GM19023 (cell line): ENCODE measurements at regions not wholly inside any gene's neighbourhood (a gene's known extent, or its start where the extent isn't known, plus 50 kb on each side); places are given as distances from the start of the nearest gene placed in this dataset.
"Not testable (repeated sequence)": the region's sequence is repeated elsewhere in the genome, so short reads cannot be mapped to it uniquely, and the experiment has no call there.

Source experiments
- ATAC-seq: cut with Tn5 transposase; IDR thresholded peaks from one replicate; pipeline ENCODE4 v1.9.1; 2021; ENCODE audit warnings: mild to moderate bottlenecking, moderate library complexity; ENCODE audit not compliant: unreplicated experiment

DNA sequence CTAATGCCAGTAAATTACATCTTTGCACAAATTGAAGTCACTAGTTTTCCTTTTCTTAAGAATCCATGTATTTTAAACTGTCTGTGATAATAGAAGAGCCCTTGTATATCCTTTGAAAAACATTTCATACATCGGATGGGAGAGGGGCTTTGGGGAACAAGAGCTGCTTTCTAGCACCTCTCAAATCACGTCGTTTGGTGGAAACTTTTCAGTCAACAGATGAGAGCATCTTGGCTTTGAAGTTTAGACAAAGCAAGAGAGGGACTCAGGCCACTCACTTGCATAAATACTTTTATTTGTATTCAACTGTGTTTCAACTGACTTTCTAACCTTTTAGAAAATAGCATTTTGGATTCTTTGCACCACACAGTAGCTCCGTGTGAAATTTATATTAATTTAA lies 502.3 kb upstream of the IMPG1 start:
- ATAC-seq = no peak

DNA sequence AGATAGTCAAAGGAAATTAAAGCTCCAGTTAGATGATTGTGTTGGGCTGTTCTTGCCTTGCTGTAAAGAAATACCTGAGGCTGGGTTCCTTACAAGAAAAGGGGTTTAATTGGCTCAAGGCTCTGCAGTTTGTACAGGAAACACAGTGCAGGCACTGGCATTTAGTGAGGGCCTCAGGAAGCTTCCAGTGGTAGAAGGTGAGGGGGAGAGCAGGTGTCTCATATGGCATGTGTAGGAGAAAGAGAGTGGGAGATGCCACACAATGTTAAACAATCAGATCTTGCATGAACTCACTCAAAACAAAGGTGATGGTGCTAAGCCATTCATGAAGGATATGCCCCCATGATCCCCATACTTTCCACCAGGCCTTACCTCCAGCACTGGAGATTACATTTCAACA lies 493.5 kb upstream of the IMPG1 start:
- ATAC-seq = no peak

DNA sequence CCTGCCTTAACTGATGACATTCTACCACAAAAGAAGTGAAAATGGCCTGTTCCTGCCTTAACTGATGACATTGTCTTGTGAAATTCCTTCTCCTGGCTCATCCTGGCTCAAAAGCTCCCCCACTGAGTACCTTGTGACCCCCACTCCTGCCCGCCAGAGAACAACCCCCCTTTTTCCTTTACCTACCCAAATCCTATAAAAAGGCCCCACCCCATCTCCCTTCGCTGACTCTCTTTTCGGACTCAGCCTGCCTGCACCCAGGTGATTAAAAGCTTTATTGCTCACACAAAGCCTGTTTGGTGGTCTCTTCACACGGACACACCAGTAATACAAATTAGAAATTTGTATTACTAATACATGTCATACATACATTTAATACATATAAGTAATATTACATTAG lies 489.9 kb upstream of the IMPG1 start:
- ATAC-seq = not testable (repeated sequence)

DNA sequence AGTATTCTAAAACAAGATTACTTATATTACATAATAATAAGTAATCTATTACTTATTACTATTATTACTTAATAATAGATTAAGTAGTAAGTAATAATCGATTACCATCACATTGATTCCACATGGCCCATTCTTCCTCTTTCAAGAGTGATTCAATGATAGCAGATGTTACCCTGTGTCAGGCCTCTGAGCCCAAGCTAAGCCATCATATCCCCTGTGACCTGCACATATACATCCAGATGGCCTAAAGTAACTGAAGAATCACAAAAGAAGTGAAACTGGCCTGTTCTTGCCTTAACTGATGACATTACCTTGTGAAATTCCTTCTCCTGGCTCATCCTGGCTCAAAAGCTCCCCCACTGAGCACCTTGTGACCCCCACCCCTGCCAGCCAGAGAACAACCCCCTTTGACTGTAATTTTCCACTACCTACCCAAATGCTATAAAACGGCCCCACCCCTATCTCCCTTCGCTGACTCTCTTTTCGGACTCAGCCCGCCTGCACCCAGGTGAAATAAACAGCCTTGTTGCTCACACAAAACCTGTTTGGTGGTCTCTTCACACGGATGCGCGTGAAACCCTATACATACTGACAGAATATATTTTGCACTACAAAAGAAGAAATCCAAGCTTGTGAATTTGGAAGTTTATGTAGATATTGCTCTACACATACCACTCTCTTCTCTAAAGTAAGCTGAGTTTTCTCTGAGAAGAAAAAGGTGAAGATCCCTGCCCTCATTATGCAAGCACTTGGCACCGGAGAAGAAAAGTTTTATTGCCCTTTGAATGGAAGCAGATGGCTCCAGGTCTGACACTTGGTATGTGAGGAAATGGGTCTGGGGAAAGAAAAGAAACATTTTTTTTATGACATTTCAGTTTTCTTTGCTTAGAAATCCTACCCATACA lies 488.6 kb upstream of the IMPG1 start:
- ATAC-seq = not testable (repeated sequence)

DNA sequence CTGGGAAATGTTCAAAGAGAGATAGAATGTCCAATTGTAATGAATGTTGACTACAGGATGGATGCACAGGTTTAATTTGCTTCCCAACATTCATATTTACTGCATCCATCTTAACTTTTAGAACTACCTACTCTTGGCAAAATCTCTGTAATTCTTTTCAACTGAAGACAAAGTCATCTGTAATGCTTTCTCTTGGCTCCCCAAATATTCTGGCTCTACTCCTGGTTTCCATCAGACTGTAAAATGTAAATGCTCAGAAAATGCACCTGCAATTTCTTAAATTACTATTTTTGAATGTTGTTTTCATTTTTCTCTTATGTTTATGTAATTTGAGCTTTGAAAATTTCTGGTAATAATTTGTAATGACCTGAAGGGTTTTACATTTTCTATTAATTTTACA lies 480.8 kb upstream of the IMPG1 start:
- ATAC-seq = no peak

- no peak for ATAC-seq
These were observed 479.8 kb upstream of the IMPG1 start for GRCh38 chr6:76552268-76552667.

- ATAC-seq = no peak
These were observed 461.2 kb upstream of the IMPG1 start for GRCh38 chr6:76533661-76534060.

DNA sequence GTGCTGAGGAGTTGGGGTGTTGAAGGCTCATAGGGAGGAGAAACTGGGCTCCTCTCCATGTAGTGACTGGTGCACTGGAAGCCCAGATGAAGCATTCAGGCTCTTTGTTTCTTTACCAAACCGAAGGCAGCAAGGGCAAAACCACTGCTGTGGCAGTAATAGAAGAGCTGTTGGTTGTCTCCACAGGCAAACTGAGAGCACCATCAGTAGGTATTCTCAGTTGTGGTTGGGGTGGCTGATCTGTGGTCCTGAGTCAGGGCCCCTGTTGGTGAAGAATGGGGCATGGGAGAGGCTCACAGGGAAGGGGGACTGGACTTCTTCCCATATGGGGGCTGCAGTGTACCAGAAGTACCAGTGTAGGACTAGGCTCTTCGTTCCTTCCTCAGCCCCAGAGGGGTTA lies 460.2 kb upstream of the IMPG1 start:
- ATAC-seq = no peak

DNA sequence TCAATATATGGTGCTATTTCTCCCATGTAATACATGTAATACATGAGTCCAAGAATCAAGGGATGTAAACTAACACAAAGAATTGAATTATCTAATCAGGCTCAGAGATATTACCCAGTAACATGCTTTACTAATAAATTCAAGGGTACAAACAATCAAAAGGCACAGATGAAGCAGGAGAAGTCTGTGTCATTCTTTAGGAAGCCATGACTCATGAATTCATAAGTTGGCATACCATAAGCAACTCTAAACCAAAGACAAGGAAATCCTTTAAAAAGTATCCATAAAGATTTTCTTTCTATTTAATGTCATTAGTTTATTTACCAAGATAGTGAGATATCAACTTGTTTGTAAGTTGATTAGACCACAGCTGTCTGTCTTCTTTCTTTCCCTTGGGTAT lies 446.0 kb upstream of the IMPG1 start:
- no peak for ATAC-seq

DNA sequence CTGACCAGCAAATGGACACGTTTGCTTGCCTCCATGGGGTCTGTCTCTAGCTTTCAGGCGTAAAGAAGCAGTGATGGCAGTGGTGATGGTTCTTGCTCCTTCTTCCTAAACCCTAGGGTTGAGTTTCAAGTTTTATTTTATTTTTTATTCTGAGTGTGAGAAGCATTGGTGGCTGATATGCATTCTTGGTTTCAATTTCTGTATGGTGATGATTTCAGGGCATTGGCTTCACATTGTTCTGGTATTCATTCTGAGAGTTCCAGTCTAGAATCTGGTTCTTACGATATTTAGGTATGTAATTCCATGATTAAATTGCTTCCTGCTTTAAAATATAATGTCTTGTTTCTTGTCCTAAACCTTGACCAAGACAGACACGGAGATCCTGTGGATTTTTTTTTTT lies 444.5 kb upstream of the IMPG1 start:
- no peak for ATAC-seq

DNA sequence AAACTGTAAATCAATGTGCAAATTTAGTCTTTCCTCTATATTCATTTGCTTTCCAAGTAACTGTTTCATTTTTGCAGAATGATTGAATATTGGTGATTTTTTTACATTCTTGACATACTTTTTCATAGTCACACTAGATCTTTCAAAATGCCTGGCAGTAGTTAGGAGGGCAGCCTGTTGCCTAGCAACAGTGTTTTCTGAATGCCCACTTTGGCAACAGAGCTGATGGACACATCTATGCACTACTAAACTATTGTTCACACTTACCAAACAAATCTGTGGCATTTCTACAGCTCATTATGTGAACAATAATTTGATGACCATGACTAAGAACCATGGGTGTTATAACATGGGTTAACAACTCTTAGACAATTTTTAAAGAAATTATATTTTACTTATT lies 438.0 kb upstream of the IMPG1 start:
- ATAC-seq = no peak

DNA sequence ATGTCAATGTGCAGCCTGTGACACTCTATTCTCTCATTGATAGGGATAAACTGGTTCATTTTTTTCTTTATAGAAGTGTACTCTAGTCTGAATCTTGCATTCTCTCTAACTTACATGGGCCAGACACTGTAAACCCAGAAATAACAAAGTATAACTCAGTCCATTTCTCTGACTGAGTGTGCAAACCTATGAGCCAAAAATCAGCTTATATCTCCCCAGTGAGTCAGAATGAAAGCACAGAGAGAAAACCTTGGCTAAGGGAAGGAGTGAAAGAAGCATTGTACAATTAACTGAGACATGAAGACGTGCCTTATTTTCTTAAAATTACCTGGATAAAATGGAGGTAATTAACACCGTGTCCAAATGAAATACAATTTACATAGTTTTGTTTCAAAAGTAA lies 436.9 kb upstream of the IMPG1 start:
- ATAC-seq = no peak

GRCh38 chr6:76506808-76507207 lies 434.3 kb upstream of the IMPG1 start:
- no peak for ATAC-seq

- no peak for ATAC-seq
These were observed 423.4 kb upstream of the IMPG1 start for GRCh38 chr6:76495909-76496308.

DNA sequence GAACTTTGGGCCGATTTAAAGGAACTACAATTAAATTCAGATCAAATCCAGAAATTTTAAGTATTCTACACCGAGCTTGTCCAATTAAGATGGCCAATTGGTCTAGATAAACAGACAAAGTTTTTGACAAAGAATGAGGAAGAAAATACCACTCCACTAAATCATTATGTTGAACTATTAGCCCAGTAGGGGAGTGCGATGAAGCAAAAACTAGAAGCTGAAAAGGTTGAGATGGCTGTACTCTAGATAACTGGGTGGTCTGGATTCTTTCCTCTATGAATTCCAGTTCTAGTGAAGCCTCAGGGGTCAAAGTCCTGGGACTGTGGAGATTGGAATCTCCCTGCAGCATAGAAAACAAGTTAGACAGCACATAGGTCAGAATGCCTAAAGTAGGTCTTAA lies 418.9 kb upstream of the IMPG1 start:
- not testable (repeated sequence) for ATAC-seq

DNA sequence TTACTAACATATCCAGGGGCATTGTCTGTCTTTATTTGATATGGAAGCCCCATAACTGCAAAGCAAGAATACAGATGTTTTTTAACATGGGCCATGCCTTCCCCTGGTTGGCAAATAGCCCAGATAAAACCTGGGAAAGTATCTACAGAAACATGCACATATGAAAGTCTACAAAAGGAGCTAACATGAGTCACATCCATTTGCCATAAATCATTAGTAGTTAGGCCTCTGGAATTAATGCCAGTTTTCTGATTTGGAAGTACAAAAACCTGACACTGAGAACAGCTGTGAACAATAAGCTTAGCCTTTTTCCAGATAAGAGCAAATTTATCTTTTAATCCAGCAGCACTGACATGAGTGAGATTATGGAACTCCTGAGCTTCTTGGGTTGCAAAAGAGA lies 418.0 kb upstream of the IMPG1 start:
- no peak for ATAC-seq

- no peak for ATAC-seq
These were observed 408.6 kb upstream of the IMPG1 start for GRCh38 chr6:76481101-76481500.

- no peak for ATAC-seq
These were observed 400.4 kb upstream of the IMPG1 start for GRCh38 chr6:76472858-76473257.

DNA sequence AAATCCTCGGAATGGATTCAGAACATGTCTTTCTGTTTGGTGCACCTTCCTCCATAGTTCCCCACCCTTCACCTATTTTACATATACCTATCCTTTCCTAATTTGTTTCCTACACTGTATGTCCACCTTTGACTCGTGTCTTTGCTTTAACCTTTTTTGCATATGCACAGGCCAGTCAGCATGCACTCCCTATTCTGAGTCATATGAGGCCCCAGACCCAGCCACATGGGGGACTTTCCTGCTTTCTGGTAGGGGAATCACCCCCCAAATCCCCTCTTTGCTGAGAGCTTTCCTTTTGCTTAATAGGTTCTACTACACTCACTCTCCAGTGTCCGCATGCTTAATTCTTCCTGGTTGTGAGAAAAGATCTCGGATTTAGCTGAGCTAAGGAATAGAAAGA lies 393.8 kb upstream of the IMPG1 start:
- peak; percentile 90 for ATAC-seq

DNA sequence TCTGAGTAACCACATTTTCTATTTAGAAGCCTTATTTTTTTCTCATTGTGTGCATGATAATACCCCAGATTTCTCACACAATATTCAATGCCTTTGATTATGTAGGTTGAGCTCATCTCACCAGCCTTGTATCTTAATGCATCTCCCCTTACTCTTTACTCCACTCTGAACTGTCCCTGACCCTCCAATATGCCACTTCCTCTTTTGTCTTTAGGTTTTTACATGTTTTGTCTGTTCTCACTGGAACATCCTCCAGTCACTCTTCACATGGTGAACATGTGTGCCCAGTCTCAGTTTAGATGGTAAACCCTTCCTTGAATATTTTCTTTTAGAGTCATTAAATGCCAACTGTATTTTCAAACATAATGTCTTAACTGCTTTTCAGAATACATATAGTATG lies 392.9 kb upstream of the IMPG1 start:
- ATAC-seq = no peak

- ATAC-seq = no peak
These were observed 380.8 kb upstream of the IMPG1 start for GRCh38 chr6:76453270-76453669.

DNA sequence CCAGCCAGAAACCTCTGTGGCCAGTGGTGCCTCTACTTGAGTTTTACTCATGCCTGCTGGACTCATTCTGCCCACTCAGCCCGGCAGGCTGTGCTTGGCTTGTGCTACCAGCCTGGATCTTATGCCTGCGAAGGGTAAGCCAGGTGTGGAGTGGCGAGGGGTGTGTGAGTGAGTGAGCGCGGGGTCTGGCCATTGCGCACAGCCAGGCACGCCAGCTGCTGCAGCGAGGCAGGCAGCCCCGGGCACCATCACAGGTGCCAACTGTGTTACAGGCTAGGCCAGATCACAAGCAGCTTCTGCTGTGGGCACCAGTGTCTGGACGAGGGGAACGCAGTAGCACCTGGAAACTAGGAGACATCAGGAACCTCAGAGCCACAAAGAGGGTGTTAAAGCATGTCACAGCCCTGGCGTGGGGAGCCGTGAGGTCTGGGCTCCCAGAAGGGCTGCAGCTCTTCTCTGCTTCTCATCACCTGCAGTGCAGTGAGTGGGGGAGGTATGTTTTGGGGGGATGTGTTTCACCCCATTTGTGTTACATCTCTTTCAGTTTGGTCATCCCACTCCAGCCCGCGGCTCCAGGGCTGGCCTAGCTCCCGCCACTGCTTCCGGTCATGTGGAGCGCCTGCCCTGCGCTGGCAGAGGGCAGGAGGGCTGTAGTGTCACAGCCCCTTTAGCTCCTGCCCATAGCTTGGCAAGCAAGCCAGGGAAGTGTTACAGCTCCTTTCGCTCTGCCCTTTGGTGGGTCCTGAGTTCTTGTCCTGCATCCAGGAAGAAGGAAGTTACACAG lies 379.7 kb upstream of the IMPG1 start:
- ATAC-seq = no peak
